Activated B cell treated with CpG ODN at 0.5 μM for 24 hours (primary cell): ENCODE measurements at regions not wholly inside any gene's neighbourhood (a gene's known extent, or its start where the extent isn't known, plus 50 kb on each side); places are given as distances from the start of the nearest gene placed in this dataset.

Experiments
- ATAC-seq: fragments of 200-7000 bp; cut with Tn5 transposase; one replicate; pipeline ENCODE4 v1.10.0; 2021; ENCODE audit warnings: low read depth, mild to moderate bottlenecking, moderate library complexity
- CTCF ChIA-PET: fragments of 350-600 bp; sonication (Branson Sonifier 250); formaldehyde crosslinking; loops from one replicate; lab custom pipeline; 2021; ENCODE audit warnings: antibody characterized with exemption; lab: Charles Lee
- POLR2A ChIA-PET: fragments of 350-600 bp; sonication (Branson Sonifier 250); formaldehyde crosslinking; loops from one replicate; lab custom pipeline; 2021; ENCODE audit warnings: antibody characterized with exemption; lab: Charles Lee
- DNase-seq: peaks from one replicate; pipeline ENCODE4 v3.0.0; 2022
- H3K27ac Mint-ChIP-seq: one replicate; pipeline ENCODE4 v1.8.0; 2020; ENCODE audit warnings: mixed read lengths
- H3K27me3 Mint-ChIP-seq: one replicate; pipeline ENCODE4 v1.8.0; 2021; ENCODE audit warnings: mixed read lengths
- H3K36me3 Mint-ChIP-seq: one replicate; pipeline ENCODE4 v1.8.0; 2021; ENCODE audit warnings: low read depth, mixed read lengths
- H3K4me1 Mint-ChIP-seq: one replicate; pipeline ENCODE4 v1.8.0; 2021; ENCODE audit warnings: mixed read lengths
- H3K4me3 Mint-ChIP-seq: one replicate; pipeline ENCODE4 v1.8.0; 2020; ENCODE audit warnings: mild to moderate bottlenecking, mixed read lengths
- H3K9me3 Mint-ChIP-seq: one replicate; pipeline ENCODE4 v1.8.0; 2020; ENCODE audit warnings: mixed read lengths
- intact Hi-C: fragments of 100-400 bp; cut with micrococcal nuclease; formaldehyde crosslinking; loops from one replicate; pipeline ENCODE4 v1.15.1; 2024
- TF ChIP-seq, protein P1 (sequence below): fragments of 200-600 bp; IDR thresholded peaks from one replicate; pipeline ENCODE4 v1.8.0; 2022; ENCODE audit warnings: antibody characterized with exemption, mild to moderate bottlenecking

DNA sequence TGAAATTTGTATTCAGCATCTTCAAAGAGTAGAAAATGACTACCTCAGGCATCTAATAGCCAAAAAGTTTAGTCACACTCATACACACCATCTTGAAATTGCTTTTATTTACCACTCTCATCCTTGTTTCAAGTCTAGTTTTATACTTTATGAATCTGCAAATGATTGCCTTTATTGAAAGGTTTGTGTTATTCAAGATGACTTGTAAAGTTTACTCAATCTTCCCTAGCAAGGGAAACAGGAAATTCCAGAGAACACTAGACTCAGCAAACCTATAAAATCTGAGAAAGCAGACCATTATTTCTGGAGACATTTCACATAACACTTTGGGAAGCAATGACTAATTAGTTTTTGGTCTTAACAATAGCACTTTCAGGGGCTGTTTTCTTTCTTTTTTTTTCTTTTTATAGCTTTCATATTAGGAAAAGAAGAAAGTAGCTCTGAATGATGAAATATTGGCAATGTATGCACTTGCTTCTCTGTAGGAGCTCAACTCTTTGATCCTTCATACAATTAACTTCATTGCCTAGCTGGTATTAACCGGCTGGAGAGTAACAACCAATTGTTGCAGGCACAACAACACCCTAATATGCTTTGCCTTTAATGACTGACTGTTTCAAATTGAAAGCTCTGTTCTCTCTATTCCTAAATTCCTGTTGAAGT lies 68.9 kb upstream of the HDAC9 start:
- H3K27me3 Mint-ChIP-seq = no peaks in the 10 kb centered on the region
- ChIA-PET CTCF (no interaction called here), POLR2A (interaction anchor here (0.5 kb wide), 1 partner anchor 8 kb away, joined by 4 read pairs; no protein-coding TSS in a partner anchor)
- no peak overlapping the region for H3K4me3 Mint-ChIP-seq
- DNase-seq (no peak), ATAC-seq (no peak)
- TF ChIP-seq, protein P1, sequence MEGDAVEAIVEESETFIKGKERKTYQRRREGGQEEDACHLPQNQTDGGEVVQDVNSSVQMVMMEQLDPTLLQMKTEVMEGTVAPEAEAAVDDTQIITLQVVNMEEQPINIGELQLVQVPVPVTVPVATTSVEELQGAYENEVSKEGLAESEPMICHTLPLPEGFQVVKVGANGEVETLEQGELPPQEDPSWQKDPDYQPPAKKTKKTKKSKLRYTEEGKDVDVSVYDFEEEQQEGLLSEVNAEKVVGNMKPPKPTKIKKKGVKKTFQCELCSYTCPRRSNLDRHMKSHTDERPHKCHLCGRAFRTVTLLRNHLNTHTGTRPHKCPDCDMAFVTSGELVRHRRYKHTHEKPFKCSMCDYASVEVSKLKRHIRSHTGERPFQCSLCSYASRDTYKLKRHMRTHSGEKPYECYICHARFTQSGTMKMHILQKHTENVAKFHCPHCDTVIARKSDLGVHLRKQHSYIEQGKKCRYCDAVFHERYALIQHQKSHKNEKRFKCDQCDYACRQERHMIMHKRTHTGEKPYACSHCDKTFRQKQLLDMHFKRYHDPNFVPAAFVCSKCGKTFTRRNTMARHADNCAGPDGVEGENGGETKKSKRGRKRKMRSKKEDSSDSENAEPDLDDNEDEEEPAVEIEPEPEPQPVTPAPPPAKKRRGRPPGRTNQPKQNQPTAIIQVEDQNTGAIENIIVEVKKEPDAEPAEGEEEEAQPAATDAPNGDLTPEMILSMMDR = no peak
- no peak overlapping the region for H3K27ac Mint-ChIP-seq
- H3K9me3 Mint-ChIP-seq = no peaks in the 10 kb centered on the region
- peaks cover 2% of the 10 kb centered on the region for H3K36me3 Mint-ChIP-seq
- H3K4me1 Mint-ChIP-seq = peaks cover 9% of the 10 kb centered on the region
- intact Hi-C loops = no loop called here

DNA sequence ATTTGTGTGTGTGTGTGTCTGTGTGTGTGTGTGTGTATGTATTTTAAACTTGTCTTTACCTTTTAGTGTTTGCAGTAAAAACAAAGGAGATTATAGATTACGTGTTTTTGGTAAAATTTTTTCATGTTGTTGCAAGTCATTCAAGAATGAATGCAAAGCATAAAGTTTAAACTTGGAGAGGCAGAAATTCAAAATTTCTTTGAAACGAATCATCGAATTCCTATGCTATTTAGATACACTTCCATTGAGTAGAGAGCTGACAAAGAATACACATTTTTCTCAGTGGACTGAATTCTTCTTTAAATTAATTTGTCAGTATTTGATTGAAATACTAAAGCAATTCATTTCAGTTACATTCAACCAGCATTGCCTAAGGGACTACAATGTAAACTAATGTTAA lies 66.0 kb upstream of the HDAC9 start:
- no peak overlapping the region for H3K27ac Mint-ChIP-seq
- ChIA-PET POLR2A (no interaction called here), CTCF (no interaction called here)
- peaks cover 2% of the 10 kb centered on the region for H3K4me1 Mint-ChIP-seq
- TF ChIP-seq, protein P1 = no peak
- no peaks in the 10 kb centered on the region for H3K9me3 Mint-ChIP-seq
- intact Hi-C loops = no loop called here
- no peak overlapping the region for H3K4me3 Mint-ChIP-seq
- ATAC-seq (no peak), DNase-seq (no peak)
- no peaks in the 10 kb centered on the region for H3K27me3 Mint-ChIP-seq
- H3K36me3 Mint-ChIP-seq = peaks cover 5% of the 10 kb centered on the region

DNA sequence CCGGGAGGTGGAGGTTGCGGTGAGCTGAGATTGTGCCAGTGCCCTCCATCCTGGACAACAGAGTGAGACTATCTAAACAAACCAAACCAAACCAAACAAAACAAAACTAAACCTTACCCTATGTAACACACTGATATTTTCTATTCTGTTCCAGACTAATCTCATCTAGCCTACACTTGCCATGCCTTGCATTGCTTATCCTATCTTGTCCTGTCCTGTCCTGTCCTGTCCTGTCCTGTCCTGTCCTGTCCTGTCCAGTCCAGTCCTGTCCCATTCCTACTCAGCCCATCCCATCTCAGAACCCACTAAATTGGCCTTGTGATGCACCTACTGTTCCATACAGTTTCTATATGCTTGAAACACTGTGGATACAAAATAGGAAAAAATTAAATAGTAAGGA lies 64.7 kb upstream of the HDAC9 start:
- H3K4me1 Mint-ChIP-seq = no peaks in the 10 kb centered on the region
- TF ChIP-seq, protein P1 = no peak
- H3K9me3 Mint-ChIP-seq = no peaks in the 10 kb centered on the region
- no peak for DNase-seq
- H3K27me3 Mint-ChIP-seq = no peaks in the 10 kb centered on the region
- POLR2A ChIA-PET = no interaction called here
- no peak overlapping the region for H3K4me3 Mint-ChIP-seq
- no peak for ATAC-seq
- intact Hi-C loops = no loop called here
- no peak overlapping the region for H3K27ac Mint-ChIP-seq
- peaks cover 5% of the 10 kb centered on the region for H3K36me3 Mint-ChIP-seq
- CTCF ChIA-PET = no interaction called here

DNA sequence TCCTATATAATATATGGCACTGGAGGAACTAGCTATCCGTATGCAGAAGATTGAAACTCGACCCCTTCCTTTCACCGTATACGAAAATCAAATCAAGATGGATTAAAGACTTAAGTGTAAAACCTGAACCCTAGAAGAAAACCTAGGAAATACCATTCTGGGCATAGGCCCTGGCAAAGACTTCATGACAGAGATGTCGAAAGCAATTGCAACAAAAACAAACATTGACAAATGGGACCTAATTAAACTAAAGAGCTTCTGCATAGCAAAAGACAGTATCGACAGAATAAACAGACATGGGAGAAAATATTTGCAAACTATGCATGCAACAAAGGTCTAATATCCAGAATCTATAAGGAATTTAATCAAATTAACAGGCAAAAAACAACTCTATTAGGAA lies 61.4 kb upstream of the HDAC9 start:
- Mint-ChIP-seq H3K27me3 (no peaks in the 10 kb centered on the region), H3K9me3 (no peaks in the 10 kb centered on the region), H3K36me3 (peaks cover 3% of the 10 kb centered on the region), H3K4me3 (no peak overlapping the region), H3K27ac (no peak overlapping the region), H3K4me1 (peaks cover 13% of the 10 kb centered on the region)
- DNase-seq (no peak), ATAC-seq (no peak)
- ChIA-PET CTCF (no interaction called here), POLR2A (no interaction called here)
- intact Hi-C loops = no loop called here
- TF ChIP-seq, protein P1 = no peak

DNA sequence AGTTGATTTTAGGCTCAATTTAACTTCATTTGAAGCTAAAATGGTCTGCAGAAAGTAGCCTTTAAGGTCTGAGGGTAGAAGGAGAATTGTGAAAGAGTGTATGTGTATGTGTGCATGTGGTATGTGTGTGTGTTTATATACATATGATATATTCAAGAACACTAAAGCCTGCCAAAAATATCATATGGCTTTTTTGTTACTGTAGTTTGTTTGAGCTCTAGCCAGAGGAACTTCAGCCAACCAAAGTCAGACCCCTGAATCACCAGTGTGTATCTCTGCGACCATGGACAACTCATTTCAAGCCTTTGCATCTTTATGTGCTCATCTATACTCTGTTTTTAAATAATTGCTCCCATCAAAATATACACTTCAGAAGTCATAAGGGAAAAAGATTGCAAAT lies 58.4 kb upstream of the HDAC9 start:
- ChIA-PET POLR2A (no interaction called here), CTCF (no interaction called here)
- H3K4me1 Mint-ChIP-seq = peaks cover 19% of the 10 kb centered on the region
- TF ChIP-seq, protein P1 = no peak
- ATAC-seq (no peak), DNase-seq (no peak)
- H3K9me3 Mint-ChIP-seq = no peaks in the 10 kb centered on the region
- H3K36me3 Mint-ChIP-seq = no peaks in the 10 kb centered on the region
- intact Hi-C loops = no loop called here
- H3K27me3 Mint-ChIP-seq = no peaks in the 10 kb centered on the region
- no peak overlapping the region for H3K4me3 Mint-ChIP-seq
- H3K27ac Mint-ChIP-seq = no peak overlapping the region
